OCI-LY1 (cell line): ENCODE measurements at regions not wholly inside any gene's neighbourhood (a gene's known extent, or its start where the extent isn't known, plus 50 kb on each side); places are given as distances from the start of the nearest gene placed in this dataset.
"Not testable (repeated sequence)": the region's sequence is repeated elsewhere in the genome, so short reads cannot be mapped to it uniquely, and the experiment has no call there.

Source experiments
- H2AFZ ChIP-seq: fragments of 200-600 bp; sonication (generic), shearing (Covaris generic); 2 replicates; pipeline ENCODE4 v1.6.0; 2014; ENCODE audit warnings: antibody characterized with exemption, mild to moderate bottlenecking, low read length
- H3F3A ChIP-seq: fragments of 200-600 bp; sonication (generic), shearing (Covaris generic); 2 replicates; pipeline ENCODE4 v1.6.0; 2014; ENCODE audit warnings: mild to moderate bottlenecking, antibody characterized with exemption, low read length, moderate library complexity; ENCODE audit not compliant: insufficient read depth
- H3K27ac ChIP-seq: fragments of 200-600 bp; sonication (generic); 2 replicates; pipeline ENCODE4 v1.5.1; 2014; ENCODE audit warnings: low read length, mixed run types, mild to moderate bottlenecking, low read depth; ENCODE audit not compliant: poor library complexity, severe bottlenecking
- H3K27me3 ChIP-seq: fragments of 200-600 bp; sonication (generic); 2 replicates; pipeline ENCODE4 v1.6.0; 2014; ENCODE audit warnings: antibody characterized with exemption, mild to moderate bottlenecking, low read length, moderate library complexity; ENCODE audit not compliant: insufficient read depth
- H3K36me3 ChIP-seq: fragments of 200-600 bp; sonication (generic); 2 replicates; pipeline ENCODE4 v1.6.1; 2014; ENCODE audit warnings: mild to moderate bottlenecking, antibody characterized with exemption, low read length, moderate library complexity, mixed read lengths; ENCODE audit not compliant: insufficient read depth
- H3K4me1 ChIP-seq: fragments of 200-600 bp; sonication (generic); 2 replicates; pipeline ENCODE4 v1.5.1; 2014; ENCODE audit warnings: mild to moderate bottlenecking, low read length, moderate library complexity; ENCODE audit not compliant: insufficient read depth, severe bottlenecking
- H3K4me2 ChIP-seq: fragments of 200-600 bp; sonication (generic), shearing (Covaris generic); 2 replicates; pipeline ENCODE4 v1.6.1; 2014; ENCODE audit warnings: low read length
- H3K4me3 ChIP-seq: fragments of 200-600 bp; sonication (generic); 2 replicates; pipeline ENCODE4 v1.5.1; 2014; ENCODE audit warnings: low read length, low read depth, mild to moderate bottlenecking, mixed read lengths; ENCODE audit not compliant: poor library complexity, severe bottlenecking
- H3K79me2 ChIP-seq: fragments of 200-600 bp; shearing (Covaris generic); 2 replicates; pipeline ENCODE4 v1.6.1; 2016; ENCODE audit warnings: mixed run types, low read length, mixed read lengths; ENCODE audit not compliant: insufficient read depth
- H3K9ac ChIP-seq: fragments of 200-600 bp; sonication (generic), shearing (Covaris generic); 2 replicates; pipeline ENCODE4 v1.6.1; 2014; ENCODE audit warnings: mild to moderate bottlenecking, low read length, mixed read lengths
- H3K9me2 ChIP-seq: fragments of 200-600 bp; sonication (generic), shearing (Covaris generic); 2 replicates; pipeline ENCODE4 v1.6.1; 2014; ENCODE audit warnings: low read depth, mild to moderate bottlenecking, low read length, mixed read lengths
- H3K9me3 ChIP-seq: fragments of 200-600 bp; shearing (Covaris generic); 2 replicates; pipeline ENCODE4 v1.6.1; 2014; ENCODE audit warnings: low read length, mixed read lengths
- H4K20me1 ChIP-seq: fragments of 200-600 bp; sonication (generic), shearing (Covaris generic); 2 replicates; pipeline ENCODE4 v1.6.0; 2016; ENCODE audit warnings: mild to moderate bottlenecking, low read length; ENCODE audit not compliant: insufficient read depth
- CTCF ChIP-seq: fragments of 200-600 bp; sonication (generic), shearing (Covaris generic); IDR thresholded peaks from 2 replicates; pipeline ENCODE4 v1.5.1; 2017; ENCODE audit warnings: mild to moderate bottlenecking, antibody characterized with exemption, low read length, moderate library complexity, mixed read lengths
- EZH2 ChIP-seq: fragments of 200-600 bp; sonication (generic), shearing (Covaris generic); IDR thresholded peaks from 2 replicates; pipeline ENCODE4 v1.8.0; 2017; ENCODE audit warnings: borderline replicate concordance, mixed run types, mild to moderate bottlenecking, antibody characterized with exemption, low read length, moderate library complexity, mixed read lengths

GRCh38 chr5:25688156-25688555 is 1043.4 kb upstream of the CDH10 start:
- Histone ChIP-seq H3K27me3 (no peaks in the 10 kb centered on the region), H3F3A (no peaks in the 10 kb centered on the region), H2AFZ (no peak overlapping the region), H3K9me3 (no peaks in the 10 kb centered on the region), H4K20me1 (no peaks in the 10 kb centered on the region), H3K79me2 (no peaks in the 10 kb centered on the region), H3K4me2 (no peak overlapping the region), H3K9me2 (no peaks in the 10 kb centered on the region), H3K4me3 (no peak overlapping the region), H3K36me3 (no peaks in the 10 kb centered on the region), H3K4me1 (peaks cover 9% of the 10 kb centered on the region), H3K27ac (no peak overlapping the region), H3K9ac (no peak overlapping the region)
- TF ChIP-seq EZH2 (no peak), CTCF (no peak)

GRCh38 chr5:25669645-25670401 is 1025.0 kb upstream of the CDH10 start:
- H3K27ac ChIP-seq, result no peak overlapping the region
- no peak overlapping the region for H3K9ac ChIP-seq
- no peak for TF ChIP-seq CTCF
- TF ChIP-seq EZH2, result no peak
- H3K9me3 ChIP-seq, result no peaks in the 10 kb centered on the region
- no peak overlapping the region for H3K4me2 ChIP-seq
- H3K36me3 ChIP-seq, result no peaks in the 10 kb centered on the region
- no peak overlapping the region for H3K4me3 ChIP-seq
- H3K9me2 ChIP-seq, result no peaks in the 10 kb centered on the region; the same call in 1 of the 2 replicates
- H3F3A ChIP-seq, result no peaks in the 10 kb centered on the region
- no peaks in the 10 kb centered on the region for H4K20me1 ChIP-seq
- no peak overlapping the region for H2AFZ ChIP-seq
- no peaks in the 10 kb centered on the region for H3K4me1 ChIP-seq
- H3K27me3 ChIP-seq, result no peaks in the 10 kb centered on the region
- no peaks in the 10 kb centered on the region for H3K79me2 ChIP-seq

GRCh38 chr5:25662610-25663009 is 1017.8 kb upstream of the CDH10 start:
- no peaks in the 10 kb centered on the region for H3K9me2 ChIP-seq
- H3K79me2 ChIP-seq, result no peaks in the 10 kb centered on the region
- no peak overlapping the region for H3K27ac ChIP-seq
- no peak overlapping the region for H3K4me3 ChIP-seq
- H3K9me3 ChIP-seq, result no peaks in the 10 kb centered on the region
- no peaks in the 10 kb centered on the region for H4K20me1 ChIP-seq
- TF ChIP-seq EZH2, result no peak
- no peak for TF ChIP-seq CTCF
- H3K4me1 ChIP-seq, result no peaks in the 10 kb centered on the region
- H2AFZ ChIP-seq, result no peak overlapping the region
- H3K36me3 ChIP-seq, result no peaks in the 10 kb centered on the region
- no peak overlapping the region for H3K4me2 ChIP-seq
- H3F3A ChIP-seq, result no peaks in the 10 kb centered on the region
- H3K9ac ChIP-seq, result no peak overlapping the region
- H3K27me3 ChIP-seq, result no peaks in the 10 kb centered on the region

- not testable (repeated sequence) for H3K27ac ChIP-seq, H3K4me3 ChIP-seq, H3K79me2 ChIP-seq, H2AFZ ChIP-seq, H3K27me3 ChIP-seq, H3K4me1 ChIP-seq, H4K20me1 ChIP-seq, H3K9me2 ChIP-seq, H3K9ac ChIP-seq, H3K36me3 ChIP-seq, H3K4me2 ChIP-seq, H3F3A ChIP-seq, H3K9me3 ChIP-seq
These were observed 1005.5 kb upstream of the CDH10 start for GRCh38 chr5:25650316-25650715.
